H1 (cell line): ENCODE measurements at regions not wholly inside any gene's neighbourhood (a gene's known extent, or its start where the extent isn't known, plus 50 kb on each side); places are given as distances from the start of the nearest gene placed in this dataset.

Experiments used
- CBX5 ChIP-seq: fragments of 300-800, 300-1000 bp; sonication (generic); IDR thresholded peaks from 2 replicates; pipeline ENCODE4 v1.7.1; 2016; ENCODE audit warnings: antibody characterized with exemption, low read length, low read depth
- EP300 ChIP-seq, 2 experiments: IDR thresholded peaks; 1 replicate in 1 of 2; 2 replicates in 1 of 2; pipeline ENCODE4 v1.6.1; 2011 to 2012; ENCODE audit warnings: low read depth in 2 of 2, low read length in 2 of 2, mild to moderate bottlenecking in 2 of 2, borderline replicate concordance in 1 of 2, inconsistent platforms in 1 of 2, moderate library complexity in 1 of 2
- FOSL1 ChIP-seq: IDR thresholded peaks from 2 replicates; pipeline ENCODE4 v1.6.1; 2011; ENCODE audit warnings: mild to moderate bottlenecking, low read depth, low read length, moderate library complexity; ENCODE audit not compliant: insufficient read depth
- KDM1A ChIP-seq: fragments of 200-600, 300-600 bp; sonication (generic); IDR thresholded peaks from 2 replicates; pipeline ENCODE4 v1.7.1; 2016; ENCODE audit warnings: mild to moderate bottlenecking, low read length, borderline replicate concordance
- PHF8 ChIP-seq: fragments of 200-600 bp; sonication (generic); conservative IDR thresholded peaks from 2 replicates; pipeline ENCODE4 v1.7.1; 2012; ENCODE audit warnings: low read depth, mild to moderate bottlenecking, inconsistent platforms, low read length, moderate library complexity
- RFX5 ChIP-seq: IDR thresholded peaks from 2 replicates; pipeline ENCODE4 v1.6.1; 2011; ENCODE audit warnings: low read depth, low read length, improper control_type of control experiment, borderline replicate concordance
- SP2 ChIP-seq: IDR thresholded peaks from 2 replicates; pipeline ENCODE4 v1.6.1; 2012; ENCODE audit warnings: mild to moderate bottlenecking, low read length, inconsistent platforms
- USF2 ChIP-seq: IDR thresholded peaks from 2 replicates; pipeline ENCODE4 v1.6.1; 2011; ENCODE audit warnings: low read length, improper control_type of control experiment
- TF ChIP-seq, protein P1 (sequence below): fragments of 300-600 bp; sonication (generic); IDR thresholded peaks from 2 replicates; pipeline ENCODE4 v1.7.1; 2012; ENCODE audit warnings: low read length, moderate library complexity, mild to moderate bottlenecking, inconsistent platforms; ENCODE audit not compliant: insufficient replicate concordance

DNA sequence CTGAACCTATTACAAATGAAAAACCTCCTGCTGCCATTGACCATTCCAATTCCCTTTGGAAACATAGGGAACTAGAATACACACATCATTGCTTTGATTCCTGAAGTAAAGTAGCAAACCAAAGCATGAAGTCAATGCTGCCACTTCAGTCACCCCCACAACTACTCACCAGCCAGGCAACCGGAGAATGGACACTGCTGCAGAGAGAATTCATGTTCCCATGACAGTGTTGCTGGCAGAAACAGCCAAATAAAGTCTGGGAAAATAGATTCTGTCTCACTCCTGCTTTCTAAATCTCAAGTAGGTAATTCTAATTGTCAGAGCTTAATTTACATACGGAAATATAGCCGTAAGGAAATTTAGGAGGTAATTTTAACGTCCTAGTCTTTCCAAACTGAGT lies 162.9 kb upstream of the PLPPR1 start (continued):
- TF ChIP-seq, protein P1, sequence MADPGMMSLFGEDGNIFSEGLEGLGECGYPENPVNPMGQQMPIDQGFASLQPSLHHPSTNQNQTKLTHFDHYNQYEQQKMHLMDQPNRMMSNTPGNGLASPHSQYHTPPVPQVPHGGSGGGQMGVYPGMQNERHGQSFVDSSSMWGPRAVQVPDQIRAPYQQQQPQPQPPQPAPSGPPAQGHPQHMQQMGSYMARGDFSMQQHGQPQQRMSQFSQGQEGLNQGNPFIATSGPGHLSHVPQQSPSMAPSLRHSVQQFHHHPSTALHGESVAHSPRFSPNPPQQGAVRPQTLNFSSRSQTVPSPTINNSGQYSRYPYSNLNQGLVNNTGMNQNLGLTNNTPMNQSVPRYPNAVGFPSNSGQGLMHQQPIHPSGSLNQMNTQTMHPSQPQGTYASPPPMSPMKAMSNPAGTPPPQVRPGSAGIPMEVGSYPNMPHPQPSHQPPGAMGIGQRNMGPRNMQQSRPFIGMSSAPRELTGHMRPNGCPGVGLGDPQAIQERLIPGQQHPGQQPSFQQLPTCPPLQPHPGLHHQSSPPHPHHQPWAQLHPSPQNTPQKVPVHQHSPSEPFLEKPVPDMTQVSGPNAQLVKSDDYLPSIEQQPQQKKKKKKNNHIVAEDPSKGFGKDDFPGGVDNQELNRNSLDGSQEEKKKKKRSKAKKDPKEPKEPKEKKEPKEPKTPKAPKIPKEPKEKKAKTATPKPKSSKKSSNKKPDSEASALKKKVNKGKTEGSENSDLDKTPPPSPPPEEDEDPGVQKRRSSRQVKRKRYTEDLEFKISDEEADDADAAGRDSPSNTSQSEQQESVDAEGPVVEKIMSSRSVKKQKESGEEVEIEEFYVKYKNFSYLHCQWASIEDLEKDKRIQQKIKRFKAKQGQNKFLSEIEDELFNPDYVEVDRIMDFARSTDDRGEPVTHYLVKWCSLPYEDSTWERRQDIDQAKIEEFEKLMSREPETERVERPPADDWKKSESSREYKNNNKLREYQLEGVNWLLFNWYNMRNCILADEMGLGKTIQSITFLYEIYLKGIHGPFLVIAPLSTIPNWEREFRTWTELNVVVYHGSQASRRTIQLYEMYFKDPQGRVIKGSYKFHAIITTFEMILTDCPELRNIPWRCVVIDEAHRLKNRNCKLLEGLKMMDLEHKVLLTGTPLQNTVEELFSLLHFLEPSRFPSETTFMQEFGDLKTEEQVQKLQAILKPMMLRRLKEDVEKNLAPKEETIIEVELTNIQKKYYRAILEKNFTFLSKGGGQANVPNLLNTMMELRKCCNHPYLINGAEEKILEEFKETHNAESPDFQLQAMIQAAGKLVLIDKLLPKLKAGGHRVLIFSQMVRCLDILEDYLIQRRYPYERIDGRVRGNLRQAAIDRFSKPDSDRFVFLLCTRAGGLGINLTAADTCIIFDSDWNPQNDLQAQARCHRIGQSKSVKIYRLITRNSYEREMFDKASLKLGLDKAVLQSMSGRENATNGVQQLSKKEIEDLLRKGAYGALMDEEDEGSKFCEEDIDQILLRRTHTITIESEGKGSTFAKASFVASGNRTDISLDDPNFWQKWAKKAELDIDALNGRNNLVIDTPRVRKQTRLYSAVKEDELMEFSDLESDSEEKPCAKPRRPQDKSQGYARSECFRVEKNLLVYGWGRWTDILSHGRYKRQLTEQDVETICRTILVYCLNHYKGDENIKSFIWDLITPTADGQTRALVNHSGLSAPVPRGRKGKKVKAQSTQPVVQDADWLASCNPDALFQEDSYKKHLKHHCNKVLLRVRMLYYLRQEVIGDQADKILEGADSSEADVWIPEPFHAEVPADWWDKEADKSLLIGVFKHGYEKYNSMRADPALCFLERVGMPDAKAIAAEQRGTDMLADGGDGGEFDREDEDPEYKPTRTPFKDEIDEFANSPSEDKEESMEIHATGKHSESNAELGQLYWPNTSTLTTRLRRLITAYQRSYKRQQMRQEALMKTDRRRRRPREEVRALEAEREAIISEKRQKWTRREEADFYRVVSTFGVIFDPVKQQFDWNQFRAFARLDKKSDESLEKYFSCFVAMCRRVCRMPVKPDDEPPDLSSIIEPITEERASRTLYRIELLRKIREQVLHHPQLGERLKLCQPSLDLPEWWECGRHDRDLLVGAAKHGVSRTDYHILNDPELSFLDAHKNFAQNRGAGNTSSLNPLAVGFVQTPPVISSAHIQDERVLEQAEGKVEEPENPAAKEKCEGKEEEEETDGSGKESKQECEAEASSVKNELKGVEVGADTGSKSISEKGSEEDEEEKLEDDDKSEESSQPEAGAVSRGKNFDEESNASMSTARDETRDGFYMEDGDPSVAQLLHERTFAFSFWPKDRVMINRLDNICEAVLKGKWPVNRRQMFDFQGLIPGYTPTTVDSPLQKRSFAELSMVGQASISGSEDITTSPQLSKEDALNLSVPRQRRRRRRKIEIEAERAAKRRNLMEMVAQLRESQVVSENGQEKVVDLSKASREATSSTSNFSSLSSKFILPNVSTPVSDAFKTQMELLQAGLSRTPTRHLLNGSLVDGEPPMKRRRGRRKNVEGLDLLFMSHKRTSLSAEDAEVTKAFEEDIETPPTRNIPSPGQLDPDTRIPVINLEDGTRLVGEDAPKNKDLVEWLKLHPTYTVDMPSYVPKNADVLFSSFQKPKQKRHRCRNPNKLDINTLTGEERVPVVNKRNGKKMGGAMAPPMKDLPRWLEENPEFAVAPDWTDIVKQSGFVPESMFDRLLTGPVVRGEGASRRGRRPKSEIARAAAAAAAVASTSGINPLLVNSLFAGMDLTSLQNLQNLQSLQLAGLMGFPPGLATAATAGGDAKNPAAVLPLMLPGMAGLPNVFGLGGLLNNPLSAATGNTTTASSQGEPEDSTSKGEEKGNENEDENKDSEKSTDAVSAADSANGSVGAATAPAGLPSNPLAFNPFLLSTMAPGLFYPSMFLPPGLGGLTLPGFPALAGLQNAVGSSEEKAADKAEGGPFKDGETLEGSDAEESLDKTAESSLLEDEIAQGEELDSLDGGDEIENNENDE = no peak
- TF ChIP-seq PHF8 (no peak), USF2 (no peak), SP2 (no peak), CBX5 (no peak), FOSL1 (no peak), EP300 (IDR thresholded peaks at IDR 0.05; ENCODE audit: borderline replicate concordance in 1 of 2, low read depth in 2 of 2, low read length in 2 of 2) (no peak), KDM1A (no peak), RFX5 (no peak)
- TF ChIP-seq, all 59 proteins: peak for 0
